OCI-LY1 (cell line): ENCODE measurements at regions not wholly inside any gene's neighbourhood (a gene's known extent, or its start where the extent isn't known, plus 50 kb on each side); places are given as distances from the start of the nearest gene placed in this dataset.

Experiments used
- EZH2 ChIP-seq: fragments of 200-600 bp; sonication (generic), shearing (Covaris generic); IDR thresholded peaks from 2 replicates; pipeline ENCODE4 v1.8.0; 2017; ENCODE audit warnings: borderline replicate concordance, mixed run types, mild to moderate bottlenecking, antibody characterized with exemption, low read length, moderate library complexity, mixed read lengths
- TF ChIP-seq, protein P1 (sequence below): fragments of 200-600 bp; sonication (generic), shearing (Covaris generic); IDR thresholded peaks from 2 replicates; pipeline ENCODE4 v1.5.1; 2017; ENCODE audit warnings: mild to moderate bottlenecking, antibody characterized with exemption, low read length, moderate library complexity, mixed read lengths

- TF ChIP-seq, protein P1, sequence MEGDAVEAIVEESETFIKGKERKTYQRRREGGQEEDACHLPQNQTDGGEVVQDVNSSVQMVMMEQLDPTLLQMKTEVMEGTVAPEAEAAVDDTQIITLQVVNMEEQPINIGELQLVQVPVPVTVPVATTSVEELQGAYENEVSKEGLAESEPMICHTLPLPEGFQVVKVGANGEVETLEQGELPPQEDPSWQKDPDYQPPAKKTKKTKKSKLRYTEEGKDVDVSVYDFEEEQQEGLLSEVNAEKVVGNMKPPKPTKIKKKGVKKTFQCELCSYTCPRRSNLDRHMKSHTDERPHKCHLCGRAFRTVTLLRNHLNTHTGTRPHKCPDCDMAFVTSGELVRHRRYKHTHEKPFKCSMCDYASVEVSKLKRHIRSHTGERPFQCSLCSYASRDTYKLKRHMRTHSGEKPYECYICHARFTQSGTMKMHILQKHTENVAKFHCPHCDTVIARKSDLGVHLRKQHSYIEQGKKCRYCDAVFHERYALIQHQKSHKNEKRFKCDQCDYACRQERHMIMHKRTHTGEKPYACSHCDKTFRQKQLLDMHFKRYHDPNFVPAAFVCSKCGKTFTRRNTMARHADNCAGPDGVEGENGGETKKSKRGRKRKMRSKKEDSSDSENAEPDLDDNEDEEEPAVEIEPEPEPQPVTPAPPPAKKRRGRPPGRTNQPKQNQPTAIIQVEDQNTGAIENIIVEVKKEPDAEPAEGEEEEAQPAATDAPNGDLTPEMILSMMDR = no peak
- TF ChIP-seq EZH2 = no peak
These were observed 555.9 kb downstream of the IGSF11 start for GRCh38 chr3:118478706-118479276.
